ENCODE measurements at regions not wholly inside any gene's neighbourhood (a gene's known extent, or its start where the extent isn't known, plus 50 kb on each side); places are given as distances from the start of the nearest gene placed in this dataset.

GRCh38 chr6:3634280-3634816 lies 117.2 kb downstream of the PXDC1 start:
- H3K4me1 ChIP-seq (ENCODE audit: low read length) = no peaks in the 10 kb centered on the region

DNA sequence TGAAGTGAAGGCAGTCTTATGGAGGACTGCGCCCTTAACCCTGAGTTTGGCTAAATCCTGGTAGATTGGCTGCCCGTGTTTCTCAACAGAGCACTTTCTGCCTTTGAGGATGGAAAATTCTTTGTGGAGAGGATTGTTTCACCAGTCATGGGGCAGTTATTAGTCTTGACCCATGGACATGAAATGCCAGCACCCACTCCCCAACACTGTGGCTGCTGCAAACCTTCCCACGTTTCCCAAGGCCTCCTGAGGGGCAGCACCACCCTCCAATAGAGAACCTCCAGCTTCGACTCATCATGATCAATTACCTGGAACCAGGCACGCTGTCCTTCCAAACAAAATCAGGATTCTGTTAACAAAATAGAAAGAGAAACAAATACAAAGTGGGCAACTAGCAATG lies 117.8 kb downstream of the PXDC1 start:
- Histone ChIP-seq H3K79me2 (ENCODE audit: low read length) (no peaks in the 10 kb centered on the region), H4K20me1 (ENCODE audit: insufficient read depth, low read length) (no peaks in the 10 kb centered on the region), H3K4me3 (ENCODE audit: low read length) (no peak overlapping the region), H2AFZ (ENCODE audit: low read length) (no peak overlapping the region), H3K27ac (ENCODE audit: low read length) (no peak overlapping the region), H3K9ac (ENCODE audit: low read length) (no peak overlapping the region), H3K9me3 (replicated peaks; ENCODE audit: insufficient read depth, low read length) (no peaks in the 10 kb centered on the region), H3K9me2 (replicated peaks; ENCODE audit: insufficient read depth, low read length) (no peaks in the 10 kb centered on the region), H3K27me3 (replicated peaks; ENCODE audit: insufficient read depth, low read length) (no peaks in the 10 kb centered on the region), H3K36me3 (replicated peaks; ENCODE audit: insufficient read depth, low read length) (no peaks in the 10 kb centered on the region), H3K4me2 (ENCODE audit: low read depth, low read length) (no peak overlapping the region), H3F3A (ENCODE audit: insufficient read depth, low read length) (no peaks in the 10 kb centered on the region), H3K4me1 (ENCODE audit: low read length) (no peaks in the 10 kb centered on the region)
- DNase-seq = no peak
- no peak for TF ChIP-seq EZH2 (optimal IDR thresholded peaks at IDR 0.05; ENCODE audit: low read depth, low read length)
- no peak for TF ChIP-seq EZH2phosphoT487 (IDR thresholded peaks at IDR 0.05; ENCODE audit: low read length)
- TF ChIP-seq, protein P1, sequence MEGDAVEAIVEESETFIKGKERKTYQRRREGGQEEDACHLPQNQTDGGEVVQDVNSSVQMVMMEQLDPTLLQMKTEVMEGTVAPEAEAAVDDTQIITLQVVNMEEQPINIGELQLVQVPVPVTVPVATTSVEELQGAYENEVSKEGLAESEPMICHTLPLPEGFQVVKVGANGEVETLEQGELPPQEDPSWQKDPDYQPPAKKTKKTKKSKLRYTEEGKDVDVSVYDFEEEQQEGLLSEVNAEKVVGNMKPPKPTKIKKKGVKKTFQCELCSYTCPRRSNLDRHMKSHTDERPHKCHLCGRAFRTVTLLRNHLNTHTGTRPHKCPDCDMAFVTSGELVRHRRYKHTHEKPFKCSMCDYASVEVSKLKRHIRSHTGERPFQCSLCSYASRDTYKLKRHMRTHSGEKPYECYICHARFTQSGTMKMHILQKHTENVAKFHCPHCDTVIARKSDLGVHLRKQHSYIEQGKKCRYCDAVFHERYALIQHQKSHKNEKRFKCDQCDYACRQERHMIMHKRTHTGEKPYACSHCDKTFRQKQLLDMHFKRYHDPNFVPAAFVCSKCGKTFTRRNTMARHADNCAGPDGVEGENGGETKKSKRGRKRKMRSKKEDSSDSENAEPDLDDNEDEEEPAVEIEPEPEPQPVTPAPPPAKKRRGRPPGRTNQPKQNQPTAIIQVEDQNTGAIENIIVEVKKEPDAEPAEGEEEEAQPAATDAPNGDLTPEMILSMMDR (IDR thresholded peaks at IDR 0.05; ENCODE audit: low read length) = no peak

More at GRCh38 chr6:3634280-3634816, 117.2 kb downstream of the PXDC1 start:
- no peak overlapping the region for H3K9ac ChIP-seq (ENCODE audit: low read length)
- H3K36me3 ChIP-seq (replicated peaks; ENCODE audit: insufficient read depth, low read length) = no peaks in the 10 kb centered on the region
- DNase-seq = no peak
- H3K4me3 ChIP-seq (ENCODE audit: low read length) = no peak overlapping the region
- H3K9me3 ChIP-seq (replicated peaks; ENCODE audit: insufficient read depth, low read length) = no peaks in the 10 kb centered on the region
- no peak overlapping the region for H3K4me2 ChIP-seq (ENCODE audit: low read depth, low read length)
- no peaks in the 10 kb centered on the region for H4K20me1 ChIP-seq (ENCODE audit: insufficient read depth, low read length)
- TF ChIP-seq EZH2phosphoT487 (IDR thresholded peaks at IDR 0.05; ENCODE audit: low read length) (no peak), EZH2 (optimal IDR thresholded peaks at IDR 0.05; ENCODE audit: low read depth, low read length) (no peak)
- TF ChIP-seq, protein P1 (IDR thresholded peaks at IDR 0.05; ENCODE audit: low read length) = no peak
- no peak overlapping the region for H3K27ac ChIP-seq (ENCODE audit: low read length)
- H3K9me2 ChIP-seq (replicated peaks; ENCODE audit: insufficient read depth, low read length) = no peaks in the 10 kb centered on the region
- H3F3A ChIP-seq (ENCODE audit: insufficient read depth, low read length) = no peaks in the 10 kb centered on the region
- H3K27me3 ChIP-seq (replicated peaks; ENCODE audit: insufficient read depth, low read length) = no peaks in the 10 kb centered on the region
- no peaks in the 10 kb centered on the region for H3K79me2 ChIP-seq (ENCODE audit: low read length)
- H2AFZ ChIP-seq (ENCODE audit: low read length) = no peak overlapping the region

DNA sequence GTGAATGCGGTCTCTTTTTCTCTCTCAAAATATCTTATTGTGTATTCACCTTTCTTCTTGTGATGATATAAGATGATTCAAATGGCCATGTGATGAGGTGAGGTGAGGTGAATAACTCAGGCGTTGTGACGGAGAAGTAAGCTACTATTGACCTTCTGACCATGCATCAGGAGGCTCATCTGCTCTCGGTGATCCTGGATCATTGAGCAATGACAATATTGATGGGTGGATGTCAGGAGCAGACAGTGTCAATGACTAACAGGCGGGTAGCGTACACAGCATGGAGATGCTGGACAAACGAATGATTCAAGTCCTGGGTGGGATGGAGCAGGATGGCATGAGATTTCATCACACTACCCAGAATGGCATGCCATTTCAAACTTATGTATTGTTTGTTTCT lies 119.6 kb downstream of the PXDC1 start:
- no peaks in the 10 kb centered on the region for H4K20me1 ChIP-seq (ENCODE audit: insufficient read depth, low read length)
- TF ChIP-seq EZH2phosphoT487 (IDR thresholded peaks at IDR 0.05; ENCODE audit: low read length) = no peak
- TF ChIP-seq, protein P1 (IDR thresholded peaks at IDR 0.05; ENCODE audit: low read length) = no peak
- no peak for TF ChIP-seq EZH2 (optimal IDR thresholded peaks at IDR 0.05; ENCODE audit: low read depth, low read length)
- H3K79me2 ChIP-seq (ENCODE audit: low read length) = no peaks in the 10 kb centered on the region
- H3K4me1 ChIP-seq (ENCODE audit: low read length) = no peaks in the 10 kb centered on the region
- H2AFZ ChIP-seq (ENCODE audit: low read length) = no peak overlapping the region
- H3K9ac ChIP-seq (ENCODE audit: low read length) = no peak overlapping the region
- H3F3A ChIP-seq (ENCODE audit: insufficient read depth, low read length) = no peaks in the 10 kb centered on the region
- H3K9me3 ChIP-seq (replicated peaks; ENCODE audit: insufficient read depth, low read length) = no peaks in the 10 kb centered on the region
- no peak overlapping the region for H3K27ac ChIP-seq (ENCODE audit: low read length)
- no peak overlapping the region for H3K4me2 ChIP-seq (ENCODE audit: low read depth, low read length)
- no peaks in the 10 kb centered on the region for H3K9me2 ChIP-seq (replicated peaks; ENCODE audit: insufficient read depth, low read length)
- H3K36me3 ChIP-seq (replicated peaks; ENCODE audit: insufficient read depth, low read length) = no peaks in the 10 kb centered on the region
- no peak for DNase-seq
- H3K4me3 ChIP-seq (ENCODE audit: low read length) = no peak overlapping the region
- no peaks in the 10 kb centered on the region for H3K27me3 ChIP-seq (replicated peaks; ENCODE audit: insufficient read depth, low read length)
